SK-N-SH treated with all-trans-retinoic acid at 6 μM for 48 hours (cell line): ENCODE measurements at regions not wholly inside any gene's neighbourhood (a gene's known extent, or its start where the extent isn't known, plus 50 kb on each side); places are given as distances from the start of the nearest gene placed in this dataset.

Experiments used
- ATAC-seq: fragments of 200-7000 bp; cut with Tn5 transposase; 3 replicates; pipeline ENCODE4 v1.9.1; 2020; ENCODE audit warnings: mild to moderate bottlenecking, moderate library complexity
- BACH2 ChIP-seq: fragments of 250-450 bp; sonication (Bioruptor Pico); IDR thresholded peaks from 2 replicates; pipeline ENCODE4 v1.9.0; 2021; ENCODE audit warnings: mild to moderate bottlenecking, borderline replicate concordance
- GLIS3 ChIP-seq: fragments of 250-450 bp; sonication (Bioruptor Pico); IDR thresholded peaks from 2 replicates; pipeline ENCODE4 v1.5.0; 2020; ENCODE audit warnings: mild to moderate bottlenecking, moderate library complexity
- ISL1 ChIP-seq: fragments of 250-450 bp; sonication (Bioruptor Pico); IDR thresholded peaks from 2 replicates; pipeline ENCODE4 v2.1.2; 2022; ENCODE audit warnings: mild to moderate bottlenecking, moderate library complexity
- OSR1 ChIP-seq: fragments of 250-450 bp; sonication (Bioruptor Pico); IDR thresholded peaks from 2 replicates; pipeline ENCODE4 v1.8.0; 2022; ENCODE audit warnings: moderate library complexity, mild to moderate bottlenecking, inconsistent platforms
- TCF4 ChIP-seq: fragments of 250-450 bp; sonication (Bioruptor Pico); IDR thresholded peaks from 2 replicates; pipeline ENCODE4 v1.8.0; 2021; ENCODE audit warnings: mild to moderate bottlenecking, moderate library complexity, borderline replicate concordance
- TOX ChIP-seq: fragments of 250-450 bp; sonication (Bioruptor Pico); IDR thresholded peaks from 2 replicates; pipeline ENCODE4 v1.8.0; 2021; ENCODE audit warnings: mild to moderate bottlenecking, moderate library complexity, borderline replicate concordance
- ZFP30 ChIP-seq: fragments of 450-650 bp; formaldehyde crosslinking; IDR thresholded peaks from 2 replicates; pipeline ENCODE4 v1.5.0; 2022; ENCODE audit warnings: mild to moderate bottlenecking, moderate library complexity
- ZNF8 ChIP-seq: fragments of 450-650 bp; formaldehyde crosslinking; IDR thresholded peaks from 2 replicates; pipeline ENCODE4 v1.5.0; 2020; ENCODE audit warnings: mild to moderate bottlenecking, moderate library complexity
- TF ChIP-seq, protein P1 (sequence below): fragments of 250-450 bp; sonication (Bioruptor Pico); IDR thresholded peaks from 2 replicates; pipeline ENCODE4 v1.8.0; 2021; ENCODE audit warnings: low read depth, mild to moderate bottlenecking, moderate library complexity, borderline replicate concordance
- TF ChIP-seq, protein P2 (sequence below): fragments of 250-450 bp; sonication (Bioruptor Pico); IDR thresholded peaks from 2 replicates; pipeline ENCODE4 v1.8.0; 2020; ENCODE audit warnings: mild to moderate bottlenecking, moderate library complexity, borderline replicate concordance
- TF ChIP-seq, protein P3 (sequence below): fragments of 250-450 bp; sonication (Bioruptor Pico); IDR thresholded peaks from 2 replicates; pipeline ENCODE4 v1.5.0; 2020; ENCODE audit warnings: mild to moderate bottlenecking, moderate library complexity
- TF ChIP-seq, protein P4 (sequence below): fragments of 250-450 bp; sonication (Bioruptor Pico); IDR thresholded peaks from 2 replicates; pipeline ENCODE4 v1.5.1; 2020; ENCODE audit warnings: low read depth, mild to moderate bottlenecking, moderate library complexity
- TF ChIP-seq, protein P5 (sequence below): fragments of 250-450 bp; sonication (Bioruptor Pico); IDR thresholded peaks from 2 replicates; pipeline ENCODE4 v1.5.1; 2021; ENCODE audit warnings: mild to moderate bottlenecking, moderate library complexity

DNA sequence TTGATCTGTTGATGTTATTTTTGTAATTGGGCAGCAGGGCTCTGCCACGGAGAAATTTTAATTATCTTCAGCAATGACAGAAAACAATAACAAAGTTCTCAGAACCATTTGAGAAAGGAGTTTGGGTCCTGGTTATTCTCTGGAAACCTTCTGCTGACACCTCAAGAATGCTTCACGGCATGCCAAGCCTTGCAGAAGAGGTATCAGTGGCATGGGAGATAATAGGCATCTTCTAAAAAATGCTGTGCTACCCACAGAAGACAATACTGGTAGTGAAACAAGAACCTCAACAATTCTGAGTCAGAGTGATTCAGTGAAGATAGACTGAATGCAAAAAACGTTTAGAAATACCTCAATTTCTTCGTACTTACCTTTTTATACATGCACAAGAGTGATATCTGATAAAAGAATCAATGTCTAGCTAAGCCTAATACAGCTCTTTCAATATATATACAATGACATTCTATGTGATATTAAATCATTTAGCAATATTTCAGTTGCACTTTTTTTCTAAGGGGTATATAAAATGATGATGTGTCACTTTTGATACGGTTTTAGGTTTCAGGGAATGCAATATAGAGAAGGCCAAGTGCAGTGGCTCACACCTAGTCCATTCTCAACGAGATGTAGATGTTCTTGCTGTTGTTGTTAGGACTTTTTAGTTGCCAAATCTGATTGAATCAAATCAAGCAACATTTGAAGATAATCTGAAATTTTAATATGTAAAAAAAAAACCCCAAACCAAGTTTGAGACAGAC is 110.4 kb upstream of the COL21A1 start:
- peak; percentile 79 for ATAC-seq
- TF ChIP-seq, protein P1, sequence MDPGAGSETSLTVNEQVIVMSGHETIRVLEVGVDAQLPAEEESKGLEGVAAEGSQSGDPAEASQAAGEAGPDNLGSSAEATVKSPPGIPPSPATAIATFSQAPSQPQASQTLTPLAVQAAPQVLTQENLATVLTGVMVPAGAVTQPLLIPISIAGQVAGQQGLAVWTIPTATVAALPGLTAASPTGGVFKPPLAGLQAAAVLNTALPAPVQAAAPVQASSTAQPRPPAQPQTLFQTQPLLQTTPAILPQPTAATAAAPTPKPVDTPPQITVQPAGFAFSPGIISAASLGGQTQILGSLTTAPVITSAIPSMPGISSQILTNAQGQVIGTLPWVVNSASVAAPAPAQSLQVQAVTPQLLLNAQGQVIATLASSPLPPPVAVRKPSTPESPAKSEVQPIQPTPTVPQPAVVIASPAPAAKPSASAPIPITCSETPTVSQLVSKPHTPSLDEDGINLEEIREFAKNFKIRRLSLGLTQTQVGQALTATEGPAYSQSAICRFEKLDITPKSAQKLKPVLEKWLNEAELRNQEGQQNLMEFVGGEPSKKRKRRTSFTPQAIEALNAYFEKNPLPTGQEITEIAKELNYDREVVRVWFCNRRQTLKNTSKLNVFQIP (CRISPR knock-in tag), result no peak
- TF ChIP-seq ISL1 (CRISPR knock-in tag) (peak; percentile 12; the same call in 1 of the 2 replicates), TOX (CRISPR knock-in tag) (no peak), ZNF8 (CRISPR knock-in tag) (no peak)

DNA sequence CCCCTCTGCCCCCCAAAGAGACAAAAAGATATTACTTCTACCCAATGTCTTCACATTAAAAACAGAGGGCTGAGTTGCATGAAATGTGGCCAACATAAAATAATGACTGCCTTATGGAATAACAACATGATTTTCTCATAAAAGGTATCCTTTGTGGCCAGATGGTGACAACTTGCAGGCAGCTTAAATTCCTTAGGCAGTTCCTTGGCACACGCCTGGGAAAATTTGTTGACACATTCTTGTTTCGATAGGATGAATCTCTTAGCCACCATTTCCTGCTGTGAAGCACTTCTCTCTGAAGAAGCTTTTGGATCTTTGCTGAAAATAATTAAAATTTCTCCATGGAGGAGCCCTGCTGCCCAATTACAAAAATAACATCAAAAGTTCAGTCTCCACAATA is 109.0 kb upstream of the COL21A1 start:
- peak; percentile 12; the same call in 2 of the 3 replicates for ATAC-seq
- TF ChIP-seq, protein P1 (CRISPR knock-in tag), result no peak
- TF ChIP-seq ZNF8 (CRISPR knock-in tag) (no peak), ZFP30 (CRISPR knock-in tag) (no peak)
- TF ChIP-seq, protein P2, sequence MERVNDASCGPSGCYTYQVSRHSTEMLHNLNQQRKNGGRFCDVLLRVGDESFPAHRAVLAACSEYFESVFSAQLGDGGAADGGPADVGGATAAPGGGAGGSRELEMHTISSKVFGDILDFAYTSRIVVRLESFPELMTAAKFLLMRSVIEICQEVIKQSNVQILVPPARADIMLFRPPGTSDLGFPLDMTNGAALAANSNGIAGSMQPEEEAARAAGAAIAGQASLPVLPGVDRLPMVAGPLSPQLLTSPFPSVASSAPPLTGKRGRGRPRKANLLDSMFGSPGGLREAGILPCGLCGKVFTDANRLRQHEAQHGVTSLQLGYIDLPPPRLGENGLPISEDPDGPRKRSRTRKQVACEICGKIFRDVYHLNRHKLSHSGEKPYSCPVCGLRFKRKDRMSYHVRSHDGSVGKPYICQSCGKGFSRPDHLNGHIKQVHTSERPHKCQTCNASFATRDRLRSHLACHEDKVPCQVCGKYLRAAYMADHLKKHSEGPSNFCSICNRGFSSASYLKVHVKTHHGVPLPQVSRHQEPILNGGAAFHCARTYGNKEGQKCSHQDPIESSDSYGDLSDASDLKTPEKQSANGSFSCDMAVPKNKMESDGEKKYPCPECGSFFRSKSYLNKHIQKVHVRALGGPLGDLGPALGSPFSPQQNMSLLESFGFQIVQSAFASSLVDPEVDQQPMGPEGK (CRISPR knock-in tag), result no peak
- TF ChIP-seq, protein P3, sequence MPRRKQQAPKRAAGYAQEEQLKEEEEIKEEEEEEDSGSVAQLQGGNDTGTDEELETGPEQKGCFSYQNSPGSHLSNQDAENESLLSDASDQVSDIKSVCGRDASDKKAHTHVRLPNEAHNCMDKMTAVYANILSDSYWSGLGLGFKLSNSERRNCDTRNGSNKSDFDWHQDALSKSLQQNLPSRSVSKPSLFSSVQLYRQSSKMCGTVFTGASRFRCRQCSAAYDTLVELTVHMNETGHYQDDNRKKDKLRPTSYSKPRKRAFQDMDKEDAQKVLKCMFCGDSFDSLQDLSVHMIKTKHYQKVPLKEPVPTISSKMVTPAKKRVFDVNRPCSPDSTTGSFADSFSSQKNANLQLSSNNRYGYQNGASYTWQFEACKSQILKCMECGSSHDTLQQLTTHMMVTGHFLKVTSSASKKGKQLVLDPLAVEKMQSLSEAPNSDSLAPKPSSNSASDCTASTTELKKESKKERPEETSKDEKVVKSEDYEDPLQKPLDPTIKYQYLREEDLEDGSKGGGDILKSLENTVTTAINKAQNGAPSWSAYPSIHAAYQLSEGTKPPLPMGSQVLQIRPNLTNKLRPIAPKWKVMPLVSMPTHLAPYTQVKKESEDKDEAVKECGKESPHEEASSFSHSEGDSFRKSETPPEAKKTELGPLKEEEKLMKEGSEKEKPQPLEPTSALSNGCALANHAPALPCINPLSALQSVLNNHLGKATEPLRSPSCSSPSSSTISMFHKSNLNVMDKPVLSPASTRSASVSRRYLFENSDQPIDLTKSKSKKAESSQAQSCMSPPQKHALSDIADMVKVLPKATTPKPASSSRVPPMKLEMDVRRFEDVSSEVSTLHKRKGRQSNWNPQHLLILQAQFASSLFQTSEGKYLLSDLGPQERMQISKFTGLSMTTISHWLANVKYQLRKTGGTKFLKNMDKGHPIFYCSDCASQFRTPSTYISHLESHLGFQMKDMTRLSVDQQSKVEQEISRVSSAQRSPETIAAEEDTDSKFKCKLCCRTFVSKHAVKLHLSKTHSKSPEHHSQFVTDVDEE, result no peak

DNA sequence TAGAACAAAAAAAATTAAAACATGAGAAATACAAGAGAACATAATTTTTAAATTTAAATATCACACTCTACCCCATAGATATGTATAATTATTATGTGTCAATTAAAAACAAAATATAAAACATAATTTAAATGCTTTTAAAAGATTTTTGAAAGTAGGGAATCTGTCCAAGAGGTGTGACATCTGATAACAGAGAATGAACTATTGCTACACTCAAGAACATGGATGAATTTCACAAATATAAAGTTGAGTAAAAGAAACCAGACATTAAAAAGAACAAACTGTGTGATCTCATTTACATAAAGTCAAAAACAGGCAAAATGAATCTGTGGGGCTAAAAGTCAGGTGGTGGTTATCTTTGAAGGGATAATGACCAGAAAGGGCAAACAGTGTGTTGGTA is 106.5 kb upstream of the COL21A1 start:
- TF ChIP-seq, protein P4, sequence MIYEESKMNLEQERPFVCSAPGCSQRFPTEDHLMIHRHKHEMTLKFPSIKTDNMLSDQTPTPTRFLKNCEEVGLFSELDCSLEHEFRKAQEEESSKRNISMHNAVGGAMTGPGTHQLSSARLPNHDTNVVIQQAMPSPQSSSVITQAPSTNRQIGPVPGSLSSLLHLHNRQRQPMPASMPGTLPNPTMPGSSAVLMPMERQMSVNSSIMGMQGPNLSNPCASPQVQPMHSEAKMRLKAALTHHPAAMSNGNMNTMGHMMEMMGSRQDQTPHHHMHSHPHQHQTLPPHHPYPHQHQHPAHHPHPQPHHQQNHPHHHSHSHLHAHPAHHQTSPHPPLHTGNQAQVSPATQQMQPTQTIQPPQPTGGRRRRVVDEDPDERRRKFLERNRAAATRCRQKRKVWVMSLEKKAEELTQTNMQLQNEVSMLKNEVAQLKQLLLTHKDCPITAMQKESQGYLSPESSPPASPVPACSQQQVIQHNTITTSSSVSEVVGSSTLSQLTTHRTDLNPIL, result no peak
- TF ChIP-seq, protein P1 (CRISPR knock-in tag), result no peak
- TF ChIP-seq GLIS3 (CRISPR knock-in tag) (no peak), BACH2 (no peak), TOX (CRISPR knock-in tag) (no peak), OSR1 (CRISPR knock-in tag) (no peak), TCF4 (no peak)
- TF ChIP-seq, protein P5, sequence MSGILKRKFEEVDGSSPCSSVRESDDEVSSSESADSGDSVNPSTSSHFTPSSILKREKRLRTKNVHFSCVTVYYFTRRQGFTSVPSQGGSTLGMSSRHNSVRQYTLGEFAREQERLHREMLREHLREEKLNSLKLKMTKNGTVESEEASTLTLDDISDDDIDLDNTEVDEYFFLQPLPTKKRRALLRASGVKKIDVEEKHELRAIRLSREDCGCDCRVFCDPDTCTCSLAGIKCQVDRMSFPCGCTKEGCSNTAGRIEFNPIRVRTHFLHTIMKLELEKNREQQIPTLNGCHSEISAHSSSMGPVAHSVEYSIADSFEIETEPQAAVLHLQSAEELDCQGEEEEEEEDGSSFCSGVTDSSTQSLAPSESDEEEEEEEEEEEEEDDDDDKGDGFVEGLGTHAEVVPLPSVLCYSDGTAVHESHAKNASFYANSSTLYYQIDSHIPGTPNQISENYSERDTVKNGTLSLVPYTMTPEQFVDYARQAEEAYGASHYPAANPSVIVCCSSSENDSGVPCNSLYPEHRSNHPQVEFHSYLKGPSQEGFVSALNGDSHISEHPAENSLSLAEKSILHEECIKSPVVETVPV (CRISPR knock-in tag), result no peak
- no peak for ATAC-seq
